Left renal cortex interstitium (tissue), 4 donors: ENCODE measurements at regions not wholly inside any gene's neighbourhood (a gene's known extent, or its start where the extent isn't known, plus 50 kb on each side); places are given as distances from the start of the nearest gene placed in this dataset.

Experiments
- DNase-seq, 4 donors: peaks; one replicate each; pipeline ENCODE4 v3.0.0-alpha.2; 2013; ENCODE audit warnings: low read depth in 4 of 4, low spot score in 2 of 4, missing footprints in 1 of 4

DNA sequence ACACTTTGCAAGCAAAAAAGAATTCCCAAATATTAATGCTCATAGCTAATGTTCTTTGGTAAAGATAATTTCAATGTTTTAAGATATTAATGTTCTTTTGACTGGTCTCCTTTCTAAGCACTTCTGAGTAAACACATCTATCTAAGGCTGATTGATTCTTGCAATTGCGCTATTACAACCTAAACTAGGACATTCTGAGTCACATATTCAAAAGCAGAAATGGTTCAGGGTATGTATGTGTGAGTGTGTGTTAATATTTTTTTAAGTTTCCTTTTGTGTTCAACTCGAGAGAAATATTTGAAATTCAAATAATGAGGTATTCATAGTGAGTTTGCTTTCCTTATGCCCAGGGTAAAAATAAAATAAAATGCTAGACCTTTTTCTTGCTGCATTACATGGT, 203.6 kb upstream of the GRIK3 start:
- DNase-seq, result no peak

DNA sequence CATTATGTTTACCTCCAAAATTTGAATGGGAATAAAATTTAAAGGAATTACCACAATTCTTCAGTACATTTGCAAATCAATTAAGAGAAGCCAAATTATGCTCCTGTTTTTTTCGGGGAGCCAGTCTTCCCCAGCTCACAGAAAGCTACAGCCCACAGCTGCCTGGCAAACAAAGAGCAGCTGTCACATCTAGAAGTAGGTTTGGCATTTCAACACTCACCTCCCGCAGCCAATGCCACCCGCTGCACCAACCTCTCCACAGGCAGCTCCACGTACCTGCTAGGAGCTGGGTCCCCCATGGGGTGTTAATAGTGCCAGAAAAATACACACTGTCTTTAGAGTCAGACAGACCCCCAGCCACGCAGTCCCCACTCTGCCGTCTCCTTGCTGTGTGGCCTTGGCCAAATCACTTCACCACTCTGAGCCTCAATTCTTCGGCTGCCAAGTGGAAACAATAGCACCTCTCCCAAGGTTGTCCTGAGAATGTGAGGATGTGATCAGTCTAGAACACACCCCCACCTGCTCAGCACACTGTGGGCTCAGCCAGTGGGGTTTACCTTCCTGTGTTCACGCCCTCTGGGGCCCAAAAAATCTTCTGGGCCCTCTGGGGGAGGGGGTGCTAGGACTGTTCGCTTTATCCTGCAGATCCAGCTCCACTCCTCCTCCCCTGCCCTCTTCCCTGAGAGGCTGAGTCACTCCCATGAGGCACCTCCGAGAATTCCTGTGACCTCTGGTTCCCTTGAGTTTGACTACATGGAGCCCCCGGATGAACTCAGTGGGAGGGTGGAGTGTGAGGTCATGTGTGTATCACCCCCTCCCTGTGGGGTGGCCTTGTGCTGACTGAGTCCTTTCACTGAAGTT, 204.3 kb upstream of the GRIK3 start:
- DNase-seq, result no peak

DNA sequence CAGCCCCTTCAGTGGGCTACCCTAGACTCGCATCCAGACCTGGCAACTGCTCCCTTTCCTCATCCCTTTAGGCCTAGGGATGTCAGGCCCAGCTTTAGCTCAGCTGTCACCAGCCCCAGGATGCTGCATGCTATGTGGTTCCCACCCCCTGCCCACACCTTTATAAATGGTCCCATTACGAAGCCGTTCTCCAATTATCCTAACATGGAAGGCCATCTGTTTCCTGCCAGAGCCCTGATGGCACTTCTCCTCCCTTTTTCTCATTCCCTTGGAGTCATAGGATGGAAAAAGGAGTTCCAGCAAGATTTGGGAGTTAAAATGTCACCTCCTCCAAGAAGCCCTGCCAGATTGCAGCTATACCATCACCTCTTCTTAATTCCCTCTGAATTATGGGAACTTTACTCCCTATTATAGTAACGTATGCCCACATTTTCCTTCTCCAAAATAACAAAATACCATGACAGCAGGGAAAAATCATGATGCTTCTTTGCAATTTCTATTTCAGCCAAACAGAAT, 205.0 kb upstream of the GRIK3 start:
- no peak for DNase-seq

DNA sequence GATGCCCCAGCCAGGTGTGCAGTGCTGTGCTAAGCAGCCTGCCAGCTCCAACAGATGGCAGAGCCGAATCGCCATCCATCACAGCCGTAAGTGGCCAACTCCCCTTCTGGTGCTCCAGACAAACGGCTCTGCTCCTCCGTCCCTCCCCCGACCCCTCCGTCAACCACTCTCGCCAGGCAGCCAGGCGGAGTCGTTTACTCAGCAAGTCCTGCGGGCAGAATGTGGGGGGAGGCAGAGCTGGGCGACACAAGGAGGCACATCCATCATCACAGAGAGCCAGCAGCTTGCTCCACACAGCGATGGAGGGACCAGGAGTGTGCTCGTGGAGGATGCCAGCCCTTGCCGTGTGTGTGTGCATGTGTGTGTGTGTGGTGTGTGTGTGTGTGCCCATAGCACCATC, 206.6 kb upstream of the GRIK3 start:
- DNase-seq, result no peak

DNA sequence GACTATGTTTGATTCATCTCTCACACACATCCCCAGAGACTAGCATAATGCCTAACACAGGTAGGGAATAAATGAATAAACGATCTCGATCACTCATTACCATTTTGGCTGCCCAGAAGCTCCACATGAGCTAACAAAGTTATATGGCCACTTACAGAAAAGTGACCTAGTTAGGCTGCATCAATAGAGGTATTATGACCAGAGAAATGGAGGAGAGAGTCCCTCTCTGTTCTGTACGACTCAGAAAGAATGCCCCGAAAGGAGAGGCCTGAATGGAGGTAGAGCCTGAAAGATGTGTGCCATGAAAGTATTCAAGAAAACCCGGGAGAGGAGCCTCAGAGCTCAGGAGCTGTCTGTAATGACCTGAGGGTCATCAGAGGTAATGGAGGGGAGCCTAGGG, 208.2 kb upstream of the GRIK3 start:
- no peak for DNase-seq

DNA sequence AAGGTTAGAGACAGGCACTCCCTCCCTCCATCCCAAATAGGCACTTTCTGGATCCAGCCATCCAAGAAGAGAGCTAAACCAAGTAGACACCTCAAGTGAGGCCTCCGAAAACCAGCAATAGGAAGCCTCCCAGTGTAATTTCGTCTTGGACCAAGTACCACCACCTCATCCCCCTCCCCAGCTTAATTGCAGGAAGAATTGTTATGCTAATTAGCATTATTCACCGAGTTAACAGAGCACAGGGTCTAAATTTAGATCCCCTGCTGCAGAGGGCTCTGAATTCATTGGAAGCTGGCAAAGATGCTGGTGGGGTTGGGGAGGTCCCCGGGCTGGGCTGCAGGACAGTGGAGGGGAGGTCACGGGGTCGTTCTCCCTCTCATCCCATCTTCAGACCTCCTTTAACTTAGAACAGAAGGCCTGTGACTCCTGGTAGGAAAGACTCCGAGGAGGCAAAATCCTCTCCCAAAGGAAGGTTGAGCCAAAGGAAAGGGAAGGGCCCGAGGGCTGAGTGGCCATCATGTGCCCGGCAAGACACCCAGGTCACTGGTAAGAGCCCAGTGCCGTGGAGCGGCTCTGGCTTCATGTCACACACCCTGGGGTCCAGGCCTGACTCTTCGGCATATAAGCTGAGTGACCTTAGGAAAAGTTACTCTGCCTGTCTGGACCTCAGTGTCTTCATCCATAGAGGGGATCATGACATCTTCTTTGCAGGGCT, 209.2 kb upstream of the GRIK3 start:
- no peak for DNase-seq

DNA sequence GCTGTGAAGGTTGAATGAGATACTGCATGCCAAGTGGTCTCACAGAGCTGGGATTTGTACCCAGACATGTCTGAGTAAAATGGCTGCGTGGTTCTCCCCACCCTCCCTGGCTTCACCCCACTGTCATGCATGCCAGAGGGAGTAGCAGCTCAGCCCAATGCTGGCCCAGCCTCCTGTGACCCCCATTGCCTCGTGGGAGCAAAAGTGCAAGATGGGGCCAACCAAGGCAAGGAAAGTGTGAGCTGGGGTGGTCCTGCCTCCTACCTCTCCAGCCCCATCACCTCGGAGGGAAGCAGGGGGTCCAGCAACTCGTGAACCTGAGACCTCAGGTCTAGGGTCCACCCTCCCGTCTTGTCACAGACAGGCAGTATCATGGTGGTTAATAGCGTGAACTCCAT, 209.8 kb upstream of the GRIK3 start:
- DNase-seq, result no peak

DNA sequence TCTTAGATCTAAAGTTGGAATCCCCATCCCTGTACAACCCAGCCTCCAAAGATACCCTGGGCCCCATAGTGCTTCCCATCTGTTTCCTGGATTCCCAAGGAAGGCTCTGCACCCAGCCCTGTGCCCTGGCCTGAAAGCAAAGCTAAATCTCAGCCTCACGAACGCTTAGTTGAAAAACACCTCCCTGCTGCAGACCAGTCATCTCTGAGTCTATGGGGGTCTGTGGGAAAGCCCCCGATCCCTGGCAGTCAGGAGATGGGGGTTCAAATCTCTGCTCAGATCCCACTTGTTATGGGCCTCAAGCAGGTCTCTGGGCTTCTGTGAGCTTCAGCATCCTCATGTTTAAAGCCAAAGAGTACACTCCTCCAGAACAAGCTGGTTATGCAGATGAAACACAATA, 210.5 kb upstream of the GRIK3 start:
- no peak for DNase-seq

DNA sequence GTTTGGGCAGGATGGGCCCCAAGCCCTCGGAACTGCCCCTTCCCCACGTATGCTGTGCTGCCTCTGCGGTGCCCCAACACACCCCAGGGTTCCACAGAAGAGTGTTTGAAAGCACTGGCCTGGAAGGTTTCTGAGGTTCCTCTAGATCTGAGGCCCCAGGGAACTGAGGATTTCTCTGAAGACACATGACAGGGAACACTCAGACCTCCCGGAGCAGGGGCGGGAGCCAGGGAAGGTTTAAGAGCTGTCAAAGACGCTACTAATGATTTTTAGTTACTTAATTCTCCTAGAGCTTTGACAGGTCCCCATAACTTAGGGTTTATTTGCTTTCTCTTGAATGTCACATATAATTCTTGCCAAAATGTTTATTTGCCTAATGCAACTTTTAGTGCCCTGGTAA, 212.3 kb upstream of the GRIK3 start:
- no peak for DNase-seq

DNA sequence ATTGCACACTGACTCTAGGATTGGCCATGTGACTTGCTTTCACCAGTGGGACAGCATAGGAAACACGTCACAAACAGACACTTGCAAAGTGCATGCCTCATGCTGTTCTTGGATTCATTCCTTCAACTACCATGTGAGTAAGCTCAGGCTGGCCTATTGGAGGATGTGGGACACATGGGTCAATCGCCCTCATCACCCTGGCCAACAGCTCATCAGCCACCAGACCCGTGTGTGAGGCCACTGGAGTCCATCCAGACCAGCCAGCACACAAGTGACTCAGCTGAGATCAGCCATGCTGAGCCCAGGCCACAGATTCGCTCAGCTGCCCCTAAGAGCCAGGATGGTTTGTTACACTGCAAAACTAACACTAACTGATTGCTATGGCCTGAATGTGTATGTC, 216.1 kb upstream of the GRIK3 start:
- DNase-seq, result no peak

DNA sequence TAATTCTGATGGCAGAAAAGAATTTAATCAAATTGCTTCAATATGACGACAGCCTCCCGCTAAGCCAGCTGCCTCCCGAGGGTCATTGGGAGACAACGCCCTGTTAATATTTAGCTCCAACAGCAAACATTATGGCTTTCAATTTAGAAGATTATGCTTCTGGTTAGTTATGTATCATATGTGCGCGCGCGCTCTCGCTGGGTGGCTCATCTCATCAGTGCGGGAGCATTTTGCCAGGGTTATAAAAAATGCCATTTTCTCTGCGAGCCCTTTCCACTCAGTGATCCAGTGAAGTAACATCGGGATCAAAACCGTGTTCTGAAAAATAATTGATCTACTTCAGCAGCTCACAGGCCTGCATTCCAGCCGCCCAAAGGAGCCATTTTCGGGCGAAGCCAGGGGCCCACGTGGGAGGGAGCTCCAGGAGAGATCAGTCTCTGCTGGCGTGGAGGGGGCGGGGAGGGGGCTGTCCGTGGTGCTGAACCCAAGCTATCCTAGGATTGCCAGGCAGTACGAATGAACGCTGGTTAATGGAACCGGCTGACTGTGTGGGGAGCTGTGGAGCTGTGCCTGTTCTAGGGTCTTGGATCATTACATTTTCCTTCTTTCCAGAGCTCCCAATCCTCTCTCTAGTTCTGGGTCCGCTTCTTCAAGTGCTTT, 219.1 kb upstream of the ZC3H12A start:
- DNase-seq, result peak; percentile 3 to 61 (median 28)

DNA sequence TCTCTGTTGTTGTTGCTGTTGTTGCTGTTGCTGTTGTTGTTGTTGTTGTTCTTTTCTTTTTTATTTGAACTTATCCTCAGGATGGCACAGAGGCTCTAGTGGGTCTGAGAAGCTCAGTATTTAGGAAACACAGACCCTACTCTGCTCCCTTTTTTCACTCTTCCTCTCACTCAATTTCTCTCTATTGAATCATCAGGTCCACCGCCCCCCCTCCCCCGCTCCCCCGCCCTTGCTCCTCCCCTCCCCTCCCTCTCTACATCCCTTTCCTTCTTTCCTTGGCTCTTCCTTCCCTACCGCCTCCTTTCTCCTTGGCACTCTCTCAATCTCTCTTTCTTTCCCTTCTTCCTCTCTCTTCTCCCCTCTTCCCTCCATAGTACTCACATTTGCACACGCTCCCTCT, 218.5 kb upstream of the ZC3H12A start:
- DNase-seq, result no peak

DNA sequence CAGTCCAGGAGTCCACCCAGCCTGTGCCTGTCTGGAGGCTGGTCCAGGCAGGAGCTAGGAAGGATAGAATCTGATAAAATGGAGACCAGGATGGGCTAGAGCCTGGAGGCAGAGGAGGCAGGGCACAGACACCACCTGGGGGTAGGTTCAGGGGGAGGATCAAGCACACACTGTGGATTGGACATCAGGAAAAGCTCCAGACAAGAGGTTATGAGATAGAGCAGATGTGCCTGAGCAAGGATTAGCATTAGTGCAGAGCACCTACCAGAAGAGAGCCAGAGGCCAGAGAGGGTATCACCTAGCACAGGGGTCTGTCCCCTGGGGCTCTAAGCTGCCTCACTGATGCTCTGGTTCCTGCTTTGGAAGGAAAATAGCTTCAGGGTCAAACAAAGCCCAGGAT, 216.7 kb upstream of the ZC3H12A start:
- DNase-seq, result no peak

DNA sequence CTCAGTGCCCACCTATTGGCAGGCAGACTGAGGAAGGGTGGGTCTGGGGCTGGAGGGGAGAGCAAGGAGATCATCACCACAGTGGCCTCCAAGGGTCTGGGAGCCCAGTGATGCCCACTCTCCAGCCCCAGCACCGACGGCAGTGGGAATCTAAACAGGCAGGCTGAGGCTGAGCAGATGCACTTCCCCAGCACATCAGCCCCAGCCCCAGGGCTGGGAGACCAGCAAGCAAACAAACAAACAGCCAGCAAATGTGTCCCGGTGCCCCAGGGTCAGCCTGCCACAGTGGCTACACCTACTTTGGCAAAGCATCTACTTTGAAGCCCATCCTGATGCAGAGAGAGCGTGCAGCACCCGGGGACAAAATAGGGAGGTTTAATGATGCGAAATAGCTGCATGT, 216.3 kb upstream of the ZC3H12A start:
- DNase-seq, result no peak

DNA sequence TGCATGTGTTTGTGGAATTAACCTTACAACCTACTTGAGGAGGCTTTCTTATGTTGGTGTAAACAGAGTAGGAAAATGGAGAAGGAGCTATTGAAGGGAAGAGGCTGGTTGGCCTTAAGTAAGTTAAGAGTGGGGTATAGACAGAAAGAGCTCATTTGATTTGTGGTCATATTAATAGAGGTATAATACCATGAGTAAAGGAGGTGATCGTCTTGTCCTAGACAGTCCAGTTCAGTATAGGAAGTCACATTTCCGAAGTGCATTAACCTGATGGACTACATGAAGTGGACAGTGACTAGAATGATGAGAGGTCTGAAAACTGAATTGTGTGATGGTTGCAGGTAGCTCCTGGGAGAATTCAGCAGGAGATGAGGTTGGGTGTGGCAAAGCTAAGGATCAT, 215.4 kb upstream of the ZC3H12A start:
- DNase-seq, result no peak

DNA sequence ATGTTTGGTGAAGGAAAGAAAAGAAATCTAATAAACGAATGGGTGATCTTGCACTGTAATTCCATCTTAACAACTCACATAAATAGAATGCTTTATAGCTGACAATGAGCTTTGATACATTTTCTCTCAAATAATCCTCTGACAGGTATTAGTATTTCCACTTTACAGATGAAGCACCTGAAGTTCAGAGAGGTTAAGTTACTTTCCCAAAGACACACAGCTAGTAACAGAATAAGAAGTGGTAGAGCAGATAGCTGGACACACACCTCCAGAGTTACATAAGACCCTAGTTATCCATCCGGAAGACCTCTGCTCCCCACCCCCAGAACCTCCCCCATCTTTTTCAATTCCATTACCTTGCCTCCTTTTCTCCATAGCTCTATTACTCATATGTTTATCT, 213.3 kb upstream of the ZC3H12A start:
- no peak for DNase-seq

DNA sequence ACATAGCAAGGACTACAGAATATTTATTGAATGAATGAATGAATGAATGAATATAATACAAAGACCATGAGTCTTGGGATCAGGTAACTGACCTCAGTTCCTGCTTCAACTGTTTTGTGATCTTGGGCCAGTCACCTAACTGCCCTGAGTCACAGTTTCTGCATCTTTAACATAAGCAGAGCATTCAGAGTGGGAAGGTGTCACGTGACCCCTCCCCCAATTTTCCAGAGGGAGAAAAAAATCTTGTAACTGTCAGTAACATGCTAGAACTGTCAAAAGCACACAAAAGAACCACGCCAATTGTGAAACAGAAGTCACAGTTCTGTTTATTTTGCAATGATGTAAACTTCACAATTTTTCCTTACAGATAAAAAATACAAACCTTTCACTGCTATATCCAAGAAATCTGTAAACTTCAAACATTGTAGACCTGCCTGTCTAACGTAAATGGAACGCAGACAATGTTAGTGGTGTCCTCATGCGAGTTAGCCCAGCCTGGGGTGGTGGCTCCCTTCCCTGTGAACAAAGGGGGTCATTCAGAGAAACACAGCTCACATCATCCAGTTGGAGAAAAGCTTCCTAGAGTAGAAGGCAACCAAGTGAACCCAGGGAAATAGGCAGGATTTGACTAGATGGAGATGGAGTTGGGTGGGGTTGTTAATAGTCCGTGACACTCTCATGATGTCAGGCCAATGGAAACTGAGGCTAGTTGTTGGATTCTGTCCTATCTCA, 211.8 kb upstream of the ZC3H12A start:
- DNase-seq, result no peak

DNA sequence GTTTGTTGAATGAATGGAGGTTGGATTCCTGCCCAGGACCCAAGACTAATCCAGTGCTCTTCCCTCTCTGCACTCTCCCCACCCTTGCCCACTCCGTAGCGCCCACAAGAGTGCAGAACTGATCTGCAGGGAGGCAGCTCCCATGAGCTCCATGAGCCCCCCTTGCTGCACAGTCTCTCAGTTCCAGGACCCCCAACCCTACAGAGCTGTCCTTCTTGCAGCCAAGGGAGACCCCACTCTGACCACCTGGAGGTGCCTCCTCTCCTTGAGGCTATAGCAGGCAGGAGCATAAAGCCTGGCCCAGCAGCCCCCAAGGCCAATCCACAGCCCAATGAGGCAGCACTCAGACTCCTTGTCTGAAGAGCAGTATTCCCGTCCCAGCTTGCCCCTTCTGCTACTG, 209.2 kb upstream of the ZC3H12A start:
- no peak for DNase-seq

DNA sequence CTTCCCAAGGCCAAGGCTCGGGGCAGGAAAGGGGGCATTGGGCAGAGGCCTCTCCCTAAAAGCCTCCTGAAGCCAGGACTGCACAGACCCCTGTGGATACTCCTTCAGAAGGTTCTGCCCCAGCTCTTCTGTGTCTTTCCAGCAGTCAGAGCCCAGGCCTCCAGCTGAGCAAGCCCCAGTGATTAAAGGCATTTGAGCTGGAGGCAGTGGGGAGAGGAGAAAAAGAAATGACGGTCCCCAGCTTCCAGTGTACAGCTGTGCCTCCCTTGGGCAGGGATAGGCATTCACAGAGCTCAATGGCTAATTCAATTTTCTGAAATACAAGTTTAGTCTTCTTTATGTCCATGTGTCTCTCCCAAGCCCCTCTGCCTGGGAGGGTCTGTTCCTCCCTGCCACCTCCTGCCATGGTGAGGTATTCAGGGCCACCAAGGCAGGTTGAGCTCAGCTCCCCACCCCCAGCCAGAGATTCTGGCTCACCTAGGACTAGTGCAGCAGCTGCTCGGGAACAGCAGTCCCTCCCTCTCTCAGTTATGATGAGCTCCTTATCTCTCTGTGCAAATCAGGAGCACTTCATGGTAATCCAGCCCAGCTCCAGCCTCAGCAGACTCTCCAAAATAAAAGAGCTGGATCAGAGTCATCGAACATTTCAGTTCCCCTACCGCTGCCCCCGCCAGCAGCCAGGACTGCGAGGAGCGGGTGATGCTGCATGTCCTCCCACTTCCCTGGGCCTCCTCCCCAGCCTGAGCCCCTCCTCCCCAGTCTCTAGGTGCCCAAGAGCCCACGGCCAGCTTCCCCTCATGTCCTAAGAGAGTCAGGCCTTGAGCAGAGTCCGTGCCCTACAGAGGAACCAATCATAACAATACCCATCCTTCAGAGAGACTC, 208.4 kb upstream of the ZC3H12A start:
- no peak for DNase-seq
